GM12878 (cell line): ENCODE measurements at regions not wholly inside any gene's neighbourhood (a gene's known extent, or its start where the extent isn't known, plus 50 kb on each side); places are given as distances from the start of the nearest gene placed in this dataset.

Experiments
- BACH1 ChIP-seq: fragments of 450-650 bp; IDR thresholded peaks from 2 replicates; pipeline ENCODE4 v1.6.1; 2017; ENCODE audit warnings: mild to moderate bottlenecking, borderline replicate concordance
- TF ChIP-seq, protein P1 (sequence below): fragments of 450-650 bp; IDR thresholded peaks from 2 replicates; pipeline ENCODE4 v1.6.1; 2018; ENCODE audit warnings: borderline replicate concordance, mild to moderate bottlenecking; ENCODE audit not compliant: partially characterized antibody

DNA sequence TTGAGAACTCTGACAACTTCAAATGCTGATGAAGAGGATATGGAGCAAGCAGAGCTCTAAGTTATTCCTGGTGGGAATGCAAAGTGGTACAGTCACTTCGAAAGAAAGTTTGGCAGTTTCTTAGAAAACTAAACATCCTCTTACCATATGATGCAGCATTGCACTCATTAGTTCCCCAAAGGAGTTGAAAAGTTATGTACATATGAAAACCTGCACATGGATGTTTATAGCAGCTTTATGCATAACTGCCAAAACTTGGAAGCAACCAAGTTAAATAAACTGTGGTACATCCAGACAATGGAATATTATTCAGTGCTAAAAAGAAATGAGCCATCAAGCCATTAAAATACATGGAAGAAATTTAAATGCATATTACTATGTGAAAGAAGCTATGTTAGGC lies 779.3 kb upstream of the COBL start:
- TF ChIP-seq BACH1 = no peak
- TF ChIP-seq, protein P1, sequence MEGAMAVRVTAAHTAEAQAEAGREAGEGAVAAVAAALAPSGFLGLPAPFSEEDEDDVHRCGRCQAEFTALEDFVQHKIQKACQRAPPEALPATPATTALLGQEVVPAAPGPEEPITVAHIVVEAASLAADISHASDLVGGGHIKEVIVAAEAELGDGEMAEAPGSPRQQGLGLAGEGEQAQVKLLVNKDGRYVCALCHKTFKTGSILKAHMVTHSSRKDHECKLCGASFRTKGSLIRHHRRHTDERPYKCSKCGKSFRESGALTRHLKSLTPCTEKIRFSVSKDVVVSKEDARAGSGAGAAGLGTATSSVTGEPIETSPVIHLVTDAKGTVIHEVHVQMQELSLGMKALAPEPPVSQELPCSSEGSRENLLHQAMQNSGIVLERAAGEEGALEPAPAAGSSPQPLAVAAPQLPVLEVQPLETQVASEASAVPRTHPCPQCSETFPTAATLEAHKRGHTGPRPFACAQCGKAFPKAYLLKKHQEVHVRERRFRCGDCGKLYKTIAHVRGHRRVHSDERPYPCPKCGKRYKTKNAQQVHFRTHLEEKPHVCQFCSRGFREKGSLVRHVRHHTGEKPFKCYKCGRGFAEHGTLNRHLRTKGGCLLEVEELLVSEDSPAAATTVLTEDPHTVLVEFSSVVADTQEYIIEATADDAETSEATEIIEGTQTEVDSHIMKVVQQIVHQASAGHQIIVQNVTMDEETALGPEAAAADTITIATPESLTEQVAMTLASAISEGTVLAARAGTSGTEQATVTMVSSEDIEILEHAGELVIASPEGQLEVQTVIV = no peak
